Tibial nerve (tissue), 4 donors: ENCODE measurements at regions not wholly inside any gene's neighbourhood (a gene's known extent, or its start where the extent isn't known, plus 50 kb on each side); places are given as distances from the start of the nearest gene placed in this dataset.

Experiments
- DNase-seq, 2 donors: peaks; one replicate each; pipeline ENCODE4 v3.0.0-alpha.2; 2019; ENCODE audit warnings: low spot score in 2 of 2
- H3K27ac ChIP-seq, 4 donors: fragments of 200-600 bp; sonication (generic) in 3 of 4; one replicate each; pipeline ENCODE4 v1.5.1; 2017 to 2019; ENCODE audit warnings: mild to moderate bottlenecking in 1 of 4
- H3K27me3 ChIP-seq, 2 donors: fragments of 200-600 bp; sonication (generic) in 1 of 2; one replicate each; pipeline versions ENCODE4 v1.5.1 to v1.6.0; 2017 to 2019
- H3K36me3 ChIP-seq, 3 donors: fragments of 200-600 bp; sonication (generic); one replicate each; pipeline ENCODE4 v1.5.1; 2018 to 2019
- H3K4me1 ChIP-seq, 4 donors: fragments of 200-600 bp; sonication (generic) in 3 of 4; one replicate each; pipeline ENCODE4 v1.5.1; 2017 to 2019
- H3K4me3 ChIP-seq, 4 donors: fragments of 200-600 bp; sonication (generic) in 3 of 4; one replicate each; pipeline ENCODE4 v1.5.1; 2017 to 2019; ENCODE audit warnings: mild to moderate bottlenecking in 1 of 4, moderate library complexity in 1 of 4
- H3K9me3 ChIP-seq, 4 donors: fragments of 200-600 bp; sonication (generic) in 3 of 4; one replicate each; pipeline ENCODE4 v1.5.1; 2017 to 2019
- EP300 ChIP-seq, 2 donors: sonication (generic); formaldehyde crosslinking; IDR thresholded peaks; one replicate each; pipeline ENCODE4 v1.6.1; 2017; ENCODE audit warnings: antibody characterized with exemption in 2 of 2, mild to moderate bottlenecking in 1 of 2
- POLR2A ChIP-seq, 2 donors: fragments of 450-650 bp; IDR thresholded peaks; one replicate each; pipeline ENCODE4 v1.6.1; 2017; ENCODE audit warnings: antibody characterized with exemption in 2 of 2, mild to moderate bottlenecking in 2 of 2, moderate library complexity in 2 of 2
- WGBS, 2 donors: methylation state at CpG; one replicate each; pipeline ENCODE4 v1.1.5; 2018; 5-methylcytosine and 5-hydroxymethylcytosine counted together
- TF ChIP-seq, protein P1 (sequence below), 5 experiments: fragments of 200-600 bp in 3 of 5; fragments of 450-650 bp in 2 of 5; sonication (generic) in 3 of 5; IDR thresholded peaks; one replicate each; pipeline ENCODE4 v1.5.1; 2016 to 2019; ENCODE audit warnings: antibody characterized with exemption in 5 of 5, mild to moderate bottlenecking in 3 of 5, moderate library complexity in 2 of 5

DNA sequence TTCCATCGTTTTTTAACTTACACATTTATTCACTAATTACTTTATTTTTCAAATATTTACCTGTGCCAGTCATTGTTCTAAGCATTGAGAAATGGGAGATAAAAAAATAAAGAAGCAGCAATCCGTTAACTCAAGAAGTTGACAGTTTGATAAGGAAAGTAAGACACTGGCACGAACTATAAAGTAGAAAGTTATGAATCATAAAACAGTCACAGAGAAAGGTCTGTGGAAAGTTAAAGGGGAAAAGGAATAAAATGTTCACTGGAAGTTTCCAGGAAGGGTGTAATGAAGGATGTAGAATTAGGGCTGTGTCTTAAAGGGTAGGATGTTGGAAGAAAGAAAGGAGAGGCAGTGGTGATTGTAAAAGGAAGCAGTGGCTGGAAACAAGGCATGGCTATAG lies 118.9 kb downstream of the RDH14 start:
- H3K4me1 ChIP-seq: peaks cover 0 to 29% (median 2%) of the 10 kb centered on the region in 4 donors
- WGBS, 2 donors: 76 to 80% methylated on average over 3 of the region's 3 CpGs

DNA sequence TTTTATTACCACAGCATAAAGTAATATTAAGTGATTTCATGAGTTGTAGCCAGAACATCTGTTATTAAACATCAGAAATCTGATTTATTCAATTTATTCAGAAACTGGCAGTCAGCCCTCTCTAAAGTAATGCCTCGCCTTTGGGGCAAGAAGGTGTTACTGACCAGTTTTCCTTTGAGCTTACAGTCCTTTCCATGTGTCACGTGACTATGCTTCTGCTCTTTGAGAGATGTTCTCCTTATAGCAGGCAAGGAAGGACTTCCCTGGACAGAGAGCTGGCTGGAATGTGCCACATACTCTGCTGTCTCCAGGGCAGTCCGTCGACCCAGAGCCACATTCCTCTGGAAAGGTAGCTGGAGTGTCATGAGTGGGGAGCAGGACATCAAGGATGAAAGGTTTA lies 119.7 kb downstream of the RDH14 start:
- Histone ChIP-seq H3K27me3 (no peaks in the 10 kb centered on the region), H3K9me3 (no peaks in the 10 kb centered on the region), H3K36me3 (no peaks in the 10 kb centered on the region), H3K4me3 (no peak overlapping the region), H3K4me1 (peaks cover 0 to 35% (median 2%) of the 10 kb centered on the region in 4 donors), H3K27ac (no peak overlapping the region)
- TF ChIP-seq, protein P1, sequence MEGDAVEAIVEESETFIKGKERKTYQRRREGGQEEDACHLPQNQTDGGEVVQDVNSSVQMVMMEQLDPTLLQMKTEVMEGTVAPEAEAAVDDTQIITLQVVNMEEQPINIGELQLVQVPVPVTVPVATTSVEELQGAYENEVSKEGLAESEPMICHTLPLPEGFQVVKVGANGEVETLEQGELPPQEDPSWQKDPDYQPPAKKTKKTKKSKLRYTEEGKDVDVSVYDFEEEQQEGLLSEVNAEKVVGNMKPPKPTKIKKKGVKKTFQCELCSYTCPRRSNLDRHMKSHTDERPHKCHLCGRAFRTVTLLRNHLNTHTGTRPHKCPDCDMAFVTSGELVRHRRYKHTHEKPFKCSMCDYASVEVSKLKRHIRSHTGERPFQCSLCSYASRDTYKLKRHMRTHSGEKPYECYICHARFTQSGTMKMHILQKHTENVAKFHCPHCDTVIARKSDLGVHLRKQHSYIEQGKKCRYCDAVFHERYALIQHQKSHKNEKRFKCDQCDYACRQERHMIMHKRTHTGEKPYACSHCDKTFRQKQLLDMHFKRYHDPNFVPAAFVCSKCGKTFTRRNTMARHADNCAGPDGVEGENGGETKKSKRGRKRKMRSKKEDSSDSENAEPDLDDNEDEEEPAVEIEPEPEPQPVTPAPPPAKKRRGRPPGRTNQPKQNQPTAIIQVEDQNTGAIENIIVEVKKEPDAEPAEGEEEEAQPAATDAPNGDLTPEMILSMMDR (IDR thresholded peaks at IDR 0.05): no peak
- TF ChIP-seq POLR2A (IDR thresholded peaks at IDR 0.05): no peak
- no peak for TF ChIP-seq EP300 (IDR thresholded peaks at IDR 0.05)
- DNase-seq: no peak
- WGBS, 2 donors: 75 to 78% methylated on average over 4 of the region's 4 CpGs

More for the DNA sequence above, 118.9 kb downstream of the RDH14 start:
- Histone ChIP-seq H3K36me3 (no peaks in the 10 kb centered on the region), H3K4me3 (no peak overlapping the region), H3K9me3 (no peaks in the 10 kb centered on the region), H3K27me3 (no peaks in the 10 kb centered on the region), H3K27ac (no peak overlapping the region)
- TF ChIP-seq POLR2A (IDR thresholded peaks at IDR 0.05): no peak
- no peak for DNase-seq

GRCh38 chr2:18440141-18440661 lies 120.3 kb downstream of the RDH14 start:
- no peak for DNase-seq

DNA sequence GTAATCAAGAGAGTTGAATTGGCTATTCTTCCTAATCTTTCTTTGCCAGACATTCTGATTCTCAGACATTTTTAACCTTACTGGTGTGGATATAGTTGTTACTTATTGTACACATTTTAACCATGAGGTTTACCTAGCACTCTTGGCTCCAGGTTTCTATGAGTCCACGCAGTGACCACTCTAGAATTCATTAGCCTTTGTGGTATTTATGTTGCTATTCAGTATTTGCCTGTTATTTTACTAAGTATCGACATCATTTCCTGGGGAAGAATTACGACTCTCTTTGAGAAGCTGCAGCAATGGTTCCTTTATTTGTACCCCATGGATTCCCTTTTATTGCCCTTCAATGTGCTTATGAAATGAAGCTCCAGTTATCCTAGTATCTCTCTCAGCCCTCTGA lies 120.7 kb downstream of the RDH14 start:
- Histone ChIP-seq H3K4me1 (peaks cover 0 to 28% (median 2%) of the 10 kb centered on the region in 4 donors), H3K27ac (no peak overlapping the region), H3K36me3 (no peaks in the 10 kb centered on the region), H3K4me3 (no peak overlapping the region), H3K9me3 (no peaks in the 10 kb centered on the region), H3K27me3 (no peaks in the 10 kb centered on the region)
- 52 to 58% methylated on average over 3 of the region's 3 CpGs for WGBS, 2 donors
- no peak for TF ChIP-seq POLR2A (IDR thresholded peaks at IDR 0.05)
- no peak for TF ChIP-seq EP300 (IDR thresholded peaks at IDR 0.05)
- TF ChIP-seq, protein P1 (IDR thresholded peaks at IDR 0.05): no peak
- no peak for DNase-seq

More at GRCh38 chr2:18440141-18440661, 120.3 kb downstream of the RDH14 start:
- Histone ChIP-seq H3K4me1 (peaks cover 0 to 33% (median 2%) of the 10 kb centered on the region in 4 donors), H3K36me3 (no peaks in the 10 kb centered on the region), H3K27me3 (no peaks in the 10 kb centered on the region), H3K4me3 (no peak overlapping the region), H3K27ac (no peak overlapping the region), H3K9me3 (no peaks in the 10 kb centered on the region)
- 73 to 81% methylated on average over 6 of the region's 6 CpGs for WGBS, 2 donors
- TF ChIP-seq EP300 (IDR thresholded peaks at IDR 0.05): peak in 1 of 2 donors; percentile 46
- TF ChIP-seq, protein P1 (IDR thresholded peaks at IDR 0.05): no peak

DNA sequence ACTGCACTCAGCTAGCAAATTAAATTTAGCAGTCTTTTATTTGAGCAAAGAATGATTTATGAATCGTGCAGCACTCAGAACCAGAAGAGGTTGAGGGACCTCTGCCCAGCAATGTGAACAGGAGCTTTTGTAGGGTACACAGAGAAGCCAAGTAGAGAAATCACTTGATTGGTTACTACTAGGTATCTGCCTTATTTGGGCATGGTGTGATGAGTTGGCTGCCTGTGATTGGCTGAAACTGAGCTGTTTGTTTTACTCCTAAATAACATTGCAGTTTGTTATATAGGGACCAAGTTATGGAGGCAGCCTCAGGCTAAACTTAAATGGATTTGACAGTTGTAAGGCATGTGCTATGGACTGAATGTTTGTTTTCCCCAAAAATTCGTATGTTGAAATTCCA lies 122.5 kb downstream of the RDH14 start:
- H3K27me3 ChIP-seq: no peaks in the 10 kb centered on the region
- H3K27ac ChIP-seq: no peak overlapping the region
- peaks cover 0 to 29% (median 2%) of the 10 kb centered on the region in 4 donors for H3K4me1 ChIP-seq
- H3K4me3 ChIP-seq: no peak overlapping the region
- H3K36me3 ChIP-seq: no peaks in the 10 kb centered on the region
- TF ChIP-seq, protein P1 (IDR thresholded peaks at IDR 0.05): no peak
- TF ChIP-seq EP300 (IDR thresholded peaks at IDR 0.05): no peak
- no peak for TF ChIP-seq POLR2A (IDR thresholded peaks at IDR 0.05)
- WGBS, 2 donors: 85 to 91% methylated on average over 2 of the region's 2 CpGs
- H3K9me3 ChIP-seq: no peaks in the 10 kb centered on the region
- no peak for DNase-seq
